GM12875 (cell line): ENCODE measurements at regions not wholly inside any gene's neighbourhood (a gene's known extent, or its start where the extent isn't known, plus 50 kb on each side); places are given as distances from the start of the nearest gene placed in this dataset.

ENCODE experiments used
- H3K4me3 ChIP-seq: one replicate; pipeline ENCODE4 v1.5.1; 2011; ENCODE audit warnings: low read depth, low read length, control low read depth
- CTCF ChIP-seq: IDR thresholded peaks from 2 replicates; pipeline ENCODE4 v1.5.1; 2011; ENCODE audit warnings: low read depth, mild to moderate bottlenecking, control low read depth, inconsistent platforms, low read length, moderate library complexity, borderline replicate concordance; ENCODE audit not compliant: insufficient read depth

DNA sequence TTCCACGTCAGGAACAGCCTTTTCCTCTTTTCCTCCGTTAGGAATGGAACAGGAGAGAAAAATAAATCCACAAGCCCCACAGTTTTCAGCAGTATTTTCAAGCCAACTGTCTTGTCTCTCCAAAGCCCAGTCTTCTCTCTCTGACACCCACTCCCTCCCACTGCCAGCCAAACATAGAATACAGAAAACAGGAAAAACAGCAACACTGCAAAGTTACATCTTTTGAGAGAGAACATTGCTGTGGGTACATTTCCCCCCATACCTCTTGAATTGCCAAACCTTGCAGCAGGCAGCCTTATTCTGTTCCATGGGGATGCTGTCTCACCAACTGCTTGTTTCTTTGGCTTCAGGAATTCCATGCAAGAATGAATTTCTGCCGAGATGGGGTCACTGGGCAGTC, 355.7 kb upstream of the UMPS start:
- no peak for TF ChIP-seq CTCF
- no peak overlapping the region for H3K4me3 ChIP-seq

- no peak overlapping the region for H3K4me3 ChIP-seq
- no peak for TF ChIP-seq CTCF
Measured at GRCh38 chr3:124381575-124382333, 348.5 kb upstream of the UMPS start.

GRCh38 chr3:124383051-124383450, 347.2 kb upstream of the UMPS start:
- no peak for TF ChIP-seq CTCF
- no peak overlapping the region for H3K4me3 ChIP-seq

DNA sequence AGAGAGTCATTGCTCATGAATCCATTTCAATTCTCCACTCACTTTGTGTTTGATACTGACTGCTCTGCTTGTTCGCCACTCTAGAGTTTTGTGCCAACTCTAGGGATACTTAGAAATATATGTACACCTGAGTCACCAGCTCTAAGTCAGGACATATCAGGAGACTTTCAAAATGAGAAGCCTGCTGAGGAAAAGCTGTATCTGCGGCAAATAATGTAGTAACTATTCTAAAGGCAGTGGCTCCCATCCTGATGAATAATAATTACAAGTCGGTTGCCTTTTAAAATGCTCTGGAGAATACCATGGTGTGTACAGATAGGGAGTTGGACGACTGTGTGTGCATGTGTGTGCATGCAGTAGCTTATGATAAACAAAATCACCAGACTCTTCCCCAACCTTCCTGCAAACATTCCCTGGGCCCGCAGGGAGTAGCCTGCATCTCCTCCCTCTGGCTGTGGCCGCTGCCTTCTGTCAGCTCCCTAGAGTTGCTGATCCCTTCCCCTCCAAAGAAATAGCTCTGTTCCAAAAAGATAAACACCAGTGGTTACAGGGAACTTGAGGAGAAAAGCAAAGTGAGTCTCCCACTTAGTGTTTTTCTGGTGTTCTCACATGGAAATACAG, 346.3 kb upstream of the UMPS start:
- no peak overlapping the region for H3K4me3 ChIP-seq
- TF ChIP-seq CTCF = no peak

- H3K4me3 ChIP-seq = no peak overlapping the region
- no peak for TF ChIP-seq CTCF
Measured at GRCh38 chr3:124384527-124384926, 345.7 kb upstream of the UMPS start.

DNA sequence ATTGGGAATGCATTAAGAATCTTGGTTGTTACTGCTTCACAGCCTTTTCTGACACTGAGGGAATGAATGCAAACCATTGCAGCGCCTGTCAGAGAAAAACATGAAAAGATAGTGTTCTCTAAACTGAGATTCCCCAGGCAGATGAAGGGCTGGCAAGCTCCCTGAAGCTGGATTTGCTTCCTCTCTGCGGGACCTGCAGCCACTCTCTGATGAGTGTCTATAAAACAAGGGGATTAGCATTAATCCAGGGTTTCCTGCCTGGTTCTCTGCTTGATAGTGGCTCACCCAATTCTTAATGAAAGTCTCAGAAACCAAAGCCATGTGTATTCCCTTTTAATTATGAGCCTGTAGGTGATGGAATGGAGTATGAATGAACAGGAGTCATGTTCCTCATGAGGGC, 344.3 kb upstream of the UMPS start:
- no peak overlapping the region for H3K4me3 ChIP-seq
- TF ChIP-seq CTCF = no peak
